ENCODE measurements at regions not wholly inside any gene's neighbourhood (a gene's known extent, or its start where the extent isn't known, plus 50 kb on each side); places are given as distances from the start of the nearest gene placed in this dataset.

DNA sequence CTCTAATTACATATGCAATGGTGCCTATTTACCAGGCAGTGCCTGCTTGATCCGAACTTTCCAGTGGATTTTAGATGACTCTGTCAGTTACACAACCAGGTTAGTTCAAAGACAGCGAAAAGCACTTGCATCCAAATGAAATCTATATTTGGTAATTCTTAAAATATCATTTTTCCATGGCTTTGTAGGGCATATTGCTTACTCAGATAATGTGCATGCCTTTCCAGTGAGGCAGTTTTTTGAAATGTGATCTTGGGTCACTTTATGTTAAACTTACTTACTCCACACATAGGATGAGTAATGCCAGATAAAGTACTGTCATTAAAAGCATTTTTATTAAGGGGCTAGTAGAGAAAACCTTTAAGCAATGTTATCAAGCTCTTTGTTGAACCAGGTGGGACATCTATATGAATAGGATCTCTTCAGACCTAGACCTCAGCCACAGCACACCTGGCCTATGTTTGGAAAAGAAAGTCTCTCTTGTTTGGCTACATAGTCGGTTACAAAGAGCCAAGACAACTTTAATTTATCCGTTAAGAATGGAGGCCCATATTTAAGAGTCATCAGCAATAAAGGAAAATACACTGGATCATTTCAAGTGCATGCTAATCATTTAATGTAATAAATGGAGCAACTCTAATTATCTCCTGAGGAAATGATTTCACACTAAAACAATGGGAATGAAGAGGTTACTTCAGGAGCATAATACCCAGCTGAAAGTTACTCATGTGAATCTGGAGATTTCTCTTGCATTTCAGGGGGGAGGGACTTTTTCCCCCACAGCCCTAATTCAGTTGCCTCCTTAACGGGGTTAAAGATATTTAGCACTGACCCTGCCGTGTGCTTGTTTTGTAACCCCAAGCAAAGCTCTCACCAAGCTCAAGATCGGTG, 56.3 kb upstream of the TMCO5A start:
- H3K4me2 ChIP-seq, result no peak overlapping the region
- no peaks in the 10 kb centered on the region for H3K36me3 ChIP-seq (ENCODE audit: insufficient read depth)
- no peaks in the 10 kb centered on the region for H3K27me3 ChIP-seq (ENCODE audit: insufficient read depth, low read depth)
- no peak overlapping the region for H3K9ac ChIP-seq
- TF ChIP-seq, protein P1, sequence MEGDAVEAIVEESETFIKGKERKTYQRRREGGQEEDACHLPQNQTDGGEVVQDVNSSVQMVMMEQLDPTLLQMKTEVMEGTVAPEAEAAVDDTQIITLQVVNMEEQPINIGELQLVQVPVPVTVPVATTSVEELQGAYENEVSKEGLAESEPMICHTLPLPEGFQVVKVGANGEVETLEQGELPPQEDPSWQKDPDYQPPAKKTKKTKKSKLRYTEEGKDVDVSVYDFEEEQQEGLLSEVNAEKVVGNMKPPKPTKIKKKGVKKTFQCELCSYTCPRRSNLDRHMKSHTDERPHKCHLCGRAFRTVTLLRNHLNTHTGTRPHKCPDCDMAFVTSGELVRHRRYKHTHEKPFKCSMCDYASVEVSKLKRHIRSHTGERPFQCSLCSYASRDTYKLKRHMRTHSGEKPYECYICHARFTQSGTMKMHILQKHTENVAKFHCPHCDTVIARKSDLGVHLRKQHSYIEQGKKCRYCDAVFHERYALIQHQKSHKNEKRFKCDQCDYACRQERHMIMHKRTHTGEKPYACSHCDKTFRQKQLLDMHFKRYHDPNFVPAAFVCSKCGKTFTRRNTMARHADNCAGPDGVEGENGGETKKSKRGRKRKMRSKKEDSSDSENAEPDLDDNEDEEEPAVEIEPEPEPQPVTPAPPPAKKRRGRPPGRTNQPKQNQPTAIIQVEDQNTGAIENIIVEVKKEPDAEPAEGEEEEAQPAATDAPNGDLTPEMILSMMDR (conservative IDR thresholded peaks at IDR 0.05; ENCODE audit: low read depth, low read length), result no peak
- no peaks in the 10 kb centered on the region for H4K20me1 ChIP-seq (ENCODE audit: insufficient read depth)
- no peak overlapping the region for H3K4me3 ChIP-seq (IDR thresholded peaks at IDR 0.05; ENCODE audit: insufficient read depth, low read depth, low read length)
- no peaks in the 10 kb centered on the region for H3K79me2 ChIP-seq (ENCODE audit: insufficient read depth, low read depth)
- no peaks in the 10 kb centered on the region for H3K4me1 ChIP-seq (ENCODE audit: low read depth, poor library complexity, severe bottlenecking)
- H3K27ac ChIP-seq, result no peak overlapping the region
- no peak overlapping the region for H2AFZ ChIP-seq (ENCODE audit: low read depth)

DNA sequence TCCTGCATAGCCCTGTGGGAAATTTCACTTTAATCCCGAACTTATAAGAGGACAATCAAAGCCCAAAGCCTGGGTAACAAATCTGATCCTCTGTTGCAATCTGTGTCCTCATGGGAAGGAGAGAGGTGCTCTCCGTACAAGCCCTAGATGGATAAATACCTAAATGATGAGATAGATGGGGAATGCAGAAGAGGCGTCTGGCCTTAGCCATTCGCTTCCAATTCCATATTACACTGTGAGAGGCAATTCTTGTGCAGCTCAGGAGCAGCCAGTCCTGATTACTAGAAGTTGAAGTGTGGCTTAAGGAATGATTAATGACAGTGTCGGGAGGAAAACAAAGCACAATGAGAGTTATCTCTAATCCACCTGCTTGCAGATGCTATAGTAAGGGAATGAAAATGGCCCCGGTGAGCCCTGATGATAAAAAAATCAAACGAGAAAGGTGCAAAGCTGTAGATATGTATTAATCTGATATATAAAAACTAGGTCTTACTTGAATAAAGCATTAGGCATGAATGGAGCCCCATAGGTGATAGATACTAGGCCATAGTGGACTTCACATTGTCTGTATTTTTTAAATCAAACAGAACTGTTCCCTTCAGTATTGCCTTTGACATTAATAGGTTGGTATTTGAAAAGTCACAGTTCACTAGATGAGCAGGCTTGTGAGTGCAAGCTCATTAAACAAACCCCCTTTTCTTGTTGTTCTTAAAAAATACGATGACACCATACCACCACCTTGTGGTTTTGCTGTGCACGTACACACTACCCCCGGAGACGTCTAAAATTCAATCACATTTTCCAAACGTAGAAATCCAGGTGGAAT, 54.2 kb upstream of the TMCO5A start:
- no peaks in the 10 kb centered on the region for H3K4me1 ChIP-seq (ENCODE audit: low read depth, poor library complexity, severe bottlenecking)
- TF ChIP-seq, protein P1 (conservative IDR thresholded peaks at IDR 0.05; ENCODE audit: low read depth, low read length), result peak; percentile 85

DNA sequence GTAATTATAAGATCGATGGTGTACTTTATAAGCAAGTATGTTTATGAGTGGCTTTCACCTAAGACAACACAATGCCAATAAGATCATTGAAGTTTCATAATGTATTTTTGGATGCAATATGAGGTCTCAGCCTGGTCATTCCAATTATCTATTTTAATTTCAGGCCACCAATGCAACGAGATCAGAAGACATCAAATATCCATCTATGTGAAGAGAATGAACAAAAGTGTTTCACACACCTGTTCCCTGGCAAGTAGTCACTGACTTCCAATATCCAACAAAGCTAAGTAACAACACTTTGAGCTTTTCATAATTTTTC, 53.6 kb upstream of the TMCO5A start:
- H4K20me1 ChIP-seq (ENCODE audit: insufficient read depth), result no peaks in the 10 kb centered on the region
- no peak overlapping the region for H2AFZ ChIP-seq (ENCODE audit: low read depth)
- H3K36me3 ChIP-seq (ENCODE audit: insufficient read depth), result no peaks in the 10 kb centered on the region
- H3K9ac ChIP-seq, result no peak overlapping the region
- no peaks in the 10 kb centered on the region for H3K27me3 ChIP-seq (ENCODE audit: insufficient read depth, low read depth)
- H3K4me1 ChIP-seq (ENCODE audit: low read depth, poor library complexity, severe bottlenecking), result no peaks in the 10 kb centered on the region
- H3K79me2 ChIP-seq (ENCODE audit: insufficient read depth, low read depth), result no peaks in the 10 kb centered on the region
- no peak overlapping the region for H3K4me2 ChIP-seq
- no peak overlapping the region for H3K4me3 ChIP-seq (IDR thresholded peaks at IDR 0.05; ENCODE audit: insufficient read depth, low read depth, low read length)
- H3K27ac ChIP-seq, result no peak overlapping the region
- TF ChIP-seq, protein P1 (conservative IDR thresholded peaks at IDR 0.05; ENCODE audit: low read depth, low read length), result no peak; the same call in 1 of the 2 replicates

More for the DNA sequence above, 54.2 kb upstream of the TMCO5A start:
- Histone ChIP-seq H3K9ac (no peak overlapping the region), H3K27me3 (ENCODE audit: insufficient read depth, low read depth) (no peaks in the 10 kb centered on the region), H2AFZ (ENCODE audit: low read depth) (no peak overlapping the region), H3K27ac (no peak overlapping the region), H3K4me2 (no peak overlapping the region), H3K36me3 (ENCODE audit: insufficient read depth) (no peaks in the 10 kb centered on the region), H4K20me1 (ENCODE audit: insufficient read depth) (no peaks in the 10 kb centered on the region), H3K4me3 (IDR thresholded peaks at IDR 0.05; ENCODE audit: insufficient read depth, low read depth, low read length) (no peak overlapping the region), H3K79me2 (ENCODE audit: insufficient read depth, low read depth) (no peaks in the 10 kb centered on the region)

DNA sequence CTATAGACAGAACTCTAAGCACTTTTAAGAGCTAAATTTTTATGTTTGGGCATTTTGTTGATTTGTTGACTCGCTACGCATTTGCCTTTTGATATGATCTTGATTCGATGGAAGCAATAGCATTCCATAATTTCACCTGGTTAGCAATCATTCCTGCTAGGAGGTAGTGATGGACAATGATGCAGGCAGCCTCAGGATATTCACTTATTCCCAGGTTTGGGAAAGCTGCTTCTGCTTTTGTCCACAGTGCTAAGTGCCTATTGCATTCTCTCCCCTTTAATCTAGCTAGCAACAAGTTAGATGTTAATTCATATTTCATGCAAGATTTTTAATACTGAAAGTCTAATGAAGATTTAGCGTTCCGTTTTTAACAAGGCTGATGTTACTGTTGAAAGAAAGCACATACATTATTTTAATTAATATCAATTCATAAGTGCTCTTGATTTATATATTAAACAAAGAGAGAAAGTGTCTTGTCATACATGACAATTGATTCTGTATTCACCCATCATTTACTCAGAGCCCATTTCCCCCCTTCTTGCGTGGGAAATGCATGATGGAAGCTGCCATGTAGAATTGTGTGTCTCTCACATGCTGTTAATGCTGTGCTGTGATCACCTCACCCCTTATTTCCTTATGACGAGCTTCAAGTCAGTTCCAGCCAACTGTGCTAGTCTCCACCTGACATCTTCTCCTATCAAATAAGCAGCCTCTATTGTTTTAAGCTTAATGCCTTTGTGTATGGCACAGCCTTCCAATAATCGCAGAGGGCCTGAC, 53.0 kb upstream of the TMCO5A start:
- no peak overlapping the region for H3K9ac ChIP-seq
- H3K27ac ChIP-seq, result no peak overlapping the region
- TF ChIP-seq, protein P1 (conservative IDR thresholded peaks at IDR 0.05; ENCODE audit: low read depth, low read length), result no peak
- H4K20me1 ChIP-seq (ENCODE audit: insufficient read depth), result no peaks in the 10 kb centered on the region
- H3K79me2 ChIP-seq (ENCODE audit: insufficient read depth, low read depth), result no peaks in the 10 kb centered on the region
- H3K4me3 ChIP-seq (IDR thresholded peaks at IDR 0.05; ENCODE audit: insufficient read depth, low read depth, low read length), result no peak overlapping the region
- no peaks in the 10 kb centered on the region for H3K27me3 ChIP-seq (ENCODE audit: insufficient read depth, low read depth)
- no peak overlapping the region for H3K4me2 ChIP-seq
- no peaks in the 10 kb centered on the region for H3K4me1 ChIP-seq (ENCODE audit: low read depth, poor library complexity, severe bottlenecking)
- H3K36me3 ChIP-seq (ENCODE audit: insufficient read depth), result no peaks in the 10 kb centered on the region
- H2AFZ ChIP-seq (ENCODE audit: low read depth), result no peak overlapping the region

Data from KMS-11 (cell line).